ENCODE measurements at regions not wholly inside any gene's neighbourhood (a gene's known extent, or its start where the extent isn't known, plus 50 kb on each side); places are given as distances from the start of the nearest gene placed in this dataset.
A peak's percentile ranks its signal among the peaks of the same experiment; 100 is the strongest.

DNA sequence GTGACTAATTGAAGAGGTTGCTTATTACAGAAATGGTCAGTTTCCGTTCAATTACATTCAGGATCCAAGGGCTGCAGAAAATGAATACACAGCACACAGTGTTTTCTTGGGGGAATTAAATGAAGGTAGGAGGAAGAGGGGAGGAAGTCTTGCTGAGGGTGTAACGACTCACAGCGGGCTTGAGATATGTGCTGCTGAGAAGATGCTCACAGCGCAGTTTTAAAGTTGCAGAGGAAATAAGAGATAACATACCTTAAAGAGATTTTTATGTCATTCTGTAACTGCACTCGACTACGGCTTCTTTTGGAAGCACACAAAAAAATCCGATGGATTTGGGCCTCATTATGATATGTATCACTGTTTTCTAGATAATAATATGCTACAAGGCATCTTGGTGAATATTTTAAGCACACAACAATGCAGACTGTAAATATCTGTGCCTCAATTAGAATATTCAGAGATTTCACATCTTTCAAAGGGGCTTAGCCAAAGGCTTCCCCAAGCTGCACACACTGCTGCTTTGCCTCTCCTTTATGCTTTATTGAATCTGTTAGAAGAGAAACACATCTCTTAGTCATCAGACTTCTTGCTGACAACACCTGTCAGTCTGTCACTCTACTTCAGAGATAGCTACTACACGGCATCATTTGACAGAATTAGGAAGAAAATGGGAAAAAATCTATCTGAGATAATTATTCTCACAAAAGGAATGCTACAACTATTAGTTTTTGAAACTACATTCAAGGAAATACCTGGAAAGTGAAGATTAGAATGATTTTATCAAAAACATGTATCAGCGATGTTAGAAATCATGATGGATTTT is 773.2 kb downstream of the OTOL1 start:
- no peaks in the 10 kb centered on the region for H3K4me1 Mint-ChIP-seq
- H3K9me3 Mint-ChIP-seq = peaks cover 9% of the 10 kb centered on the region
- no peak overlapping the region for H3K27ac Mint-ChIP-seq
- no peaks in the 10 kb centered on the region for H3K27me3 Mint-ChIP-seq
- H3K36me3 Mint-ChIP-seq = no peaks in the 10 kb centered on the region
- ATAC-seq = no peak
- no peak overlapping the region for H3K4me3 Mint-ChIP-seq

DNA sequence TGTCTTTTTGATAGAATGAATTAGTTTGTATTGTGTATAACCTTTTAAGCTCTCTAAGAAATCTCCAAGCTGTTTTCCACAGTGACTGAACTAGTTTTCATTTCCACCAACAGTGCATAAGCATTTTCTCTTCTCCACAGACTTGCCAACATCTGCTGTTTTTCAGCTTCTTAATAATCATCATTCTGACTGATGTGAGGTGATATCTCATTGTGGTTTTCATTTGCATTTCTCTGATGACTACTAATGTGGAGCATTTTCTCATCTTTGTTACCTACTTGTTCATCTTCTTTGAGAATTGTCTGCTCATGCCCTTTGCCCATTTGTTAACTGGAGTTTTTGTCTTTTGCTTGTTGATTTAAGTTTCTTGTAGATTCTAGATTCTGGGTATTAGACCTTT is 777.5 kb downstream of the OTOL1 start:
- Mint-ChIP-seq H3K4me3 (no peak overlapping the region), H3K27ac (no peak overlapping the region), H3K4me1 (no peaks in the 10 kb centered on the region), H3K9me3 (peaks cover 11% of the 10 kb centered on the region), H3K36me3 (no peaks in the 10 kb centered on the region), H3K27me3 (no peaks in the 10 kb centered on the region)
- no peak for ATAC-seq

DNA sequence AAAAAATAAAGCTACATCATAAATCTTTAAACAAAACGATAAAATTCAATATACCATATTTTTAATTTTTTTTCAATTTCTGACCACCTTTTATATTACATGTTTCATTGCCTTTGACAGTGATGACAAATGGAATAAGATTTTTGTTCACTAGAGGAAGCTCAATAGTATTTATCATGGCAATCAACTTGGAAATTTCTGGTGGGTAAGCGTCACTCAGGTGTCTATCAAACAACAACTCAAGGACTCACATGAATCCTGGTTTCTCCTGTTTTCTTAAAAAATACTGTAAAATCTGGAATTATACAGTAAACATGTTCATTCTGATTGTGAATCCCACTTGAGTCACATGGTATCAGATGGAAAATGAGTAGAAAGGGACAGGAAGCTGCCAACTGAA is 782.2 kb downstream of the OTOL1 start:
- H3K4me3 Mint-ChIP-seq = no peak overlapping the region

DNA sequence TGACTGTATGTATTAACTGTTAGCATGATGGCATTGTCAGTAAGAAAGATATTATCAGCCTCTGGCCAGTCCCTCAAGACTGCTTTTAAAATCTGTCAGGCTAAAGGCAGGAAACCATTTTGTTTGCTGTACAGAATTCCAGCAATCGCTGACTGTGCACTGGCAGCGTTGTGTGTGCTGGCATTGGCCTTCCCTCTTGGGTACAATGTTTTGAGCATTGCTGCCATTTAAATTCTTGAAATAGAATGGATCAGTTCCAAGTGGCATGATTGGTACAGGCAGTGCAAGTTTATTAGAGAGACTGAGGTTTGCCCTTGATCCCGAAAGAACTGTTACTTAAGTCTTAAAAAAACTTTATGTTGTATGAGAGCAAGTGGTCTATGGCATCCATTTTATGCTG is 788.7 kb downstream of the OTOL1 start:
- Mint-ChIP-seq H3K9me3 (peaks cover 3% of the 10 kb centered on the region), H3K4me1 (no peaks in the 10 kb centered on the region), H3K27me3 (no peaks in the 10 kb centered on the region), H3K4me3 (no peak overlapping the region), H3K36me3 (no peaks in the 10 kb centered on the region), H3K27ac (no peak overlapping the region)
- ATAC-seq = no peak

More for the DNA sequence above, 782.2 kb downstream of the OTOL1 start:
- no peaks in the 10 kb centered on the region for H3K27me3 Mint-ChIP-seq
- ATAC-seq = no peak
- H3K36me3 Mint-ChIP-seq = no peaks in the 10 kb centered on the region
- H3K9me3 Mint-ChIP-seq = peaks cover 12% of the 10 kb centered on the region
- H3K27ac Mint-ChIP-seq = no peak overlapping the region
- H3K4me1 Mint-ChIP-seq = no peaks in the 10 kb centered on the region

DNA sequence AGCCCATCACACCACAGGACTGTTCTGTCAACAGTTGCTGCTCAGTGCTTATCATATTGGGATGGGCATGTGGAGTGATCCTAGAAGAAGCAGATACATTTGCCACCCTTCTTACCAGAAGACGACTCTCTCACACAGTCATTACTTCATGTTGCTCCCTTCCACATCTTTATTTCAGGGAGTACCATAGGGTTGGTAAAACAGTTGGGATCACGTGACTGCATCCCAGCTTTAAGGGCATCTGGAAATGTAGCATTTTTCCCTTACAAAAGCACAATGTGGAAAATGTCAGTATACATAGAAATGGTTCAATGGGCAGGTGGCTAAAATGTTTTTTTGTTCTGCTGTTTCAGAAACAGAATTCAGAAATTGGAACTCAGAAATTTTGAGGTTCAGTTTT is 791.0 kb downstream of the OTOL1 start:
- no peaks in the 10 kb centered on the region for H3K36me3 Mint-ChIP-seq
- H3K4me1 Mint-ChIP-seq = no peaks in the 10 kb centered on the region
- no peak overlapping the region for H3K27ac Mint-ChIP-seq
- peaks cover 5% of the 10 kb centered on the region for H3K9me3 Mint-ChIP-seq
- no peak overlapping the region for H3K4me3 Mint-ChIP-seq
- no peaks in the 10 kb centered on the region for H3K27me3 Mint-ChIP-seq
- ATAC-seq = no peak

DNA sequence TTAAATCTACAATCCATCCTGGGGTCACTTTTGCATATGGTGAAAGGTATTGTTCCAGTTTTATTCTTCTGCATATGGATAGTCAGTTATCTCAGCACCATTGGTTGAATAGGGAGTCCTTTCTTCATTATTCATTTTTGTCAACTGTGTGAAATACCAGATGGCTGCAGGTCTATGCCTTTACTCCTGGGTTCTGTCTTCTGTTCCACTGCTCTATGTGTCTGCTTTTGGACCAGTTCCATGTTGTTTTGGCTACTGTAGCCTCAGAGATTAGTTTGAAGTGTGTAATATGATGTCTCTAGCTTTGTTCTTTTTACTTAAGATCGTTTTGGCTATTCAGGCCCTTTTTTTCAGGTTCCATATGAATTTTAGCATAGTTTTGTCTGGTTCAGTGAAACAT is 795.8 kb downstream of the OTOL1 start:
- no peaks in the 10 kb centered on the region for H3K27me3 Mint-ChIP-seq
- H3K36me3 Mint-ChIP-seq = no peaks in the 10 kb centered on the region
- no peaks in the 10 kb centered on the region for H3K4me1 Mint-ChIP-seq
- peaks cover 10% of the 10 kb centered on the region for H3K9me3 Mint-ChIP-seq
- no peak overlapping the region for H3K27ac Mint-ChIP-seq
- H3K4me3 Mint-ChIP-seq = no peak overlapping the region
- ATAC-seq = no peak

DNA sequence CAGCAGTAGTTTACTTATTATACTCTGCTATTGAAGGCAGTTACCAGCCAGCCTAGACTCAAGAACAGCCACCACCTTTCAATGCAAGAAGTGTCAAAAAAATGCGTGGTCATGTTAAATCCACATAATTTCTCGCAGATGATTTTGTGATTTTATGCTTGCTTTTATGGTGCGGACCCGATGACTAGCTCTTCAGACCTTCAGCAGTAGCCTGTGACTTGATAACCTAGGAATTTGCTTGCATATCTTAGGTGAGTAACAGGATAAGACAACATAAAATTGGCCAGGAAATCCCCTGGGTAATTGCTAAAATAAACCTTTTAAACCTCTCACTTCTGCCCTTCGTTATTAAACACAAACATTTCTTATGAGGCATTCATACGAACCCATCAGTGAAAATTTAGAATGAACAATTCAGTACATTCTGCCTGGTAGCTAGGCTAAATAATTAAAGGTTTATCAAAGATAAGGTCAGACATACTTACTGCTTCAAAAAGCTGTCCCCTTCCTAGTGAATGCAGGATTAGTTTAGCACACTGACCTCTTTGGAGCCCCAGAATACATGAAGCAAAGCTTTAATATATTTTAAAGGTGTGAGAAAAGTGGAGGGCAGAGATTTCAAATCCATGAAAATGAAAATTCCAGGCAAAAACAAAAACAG is 798.8 kb downstream of the OTOL1 start:
- ATAC-seq = no peak
- Mint-ChIP-seq H3K27me3 (no peaks in the 10 kb centered on the region), H3K9me3 (peaks cover 12% of the 10 kb centered on the region), H3K36me3 (no peaks in the 10 kb centered on the region), H3K4me1 (no peaks in the 10 kb centered on the region), H3K27ac (no peak overlapping the region), H3K4me3 (no peak overlapping the region)

DNA sequence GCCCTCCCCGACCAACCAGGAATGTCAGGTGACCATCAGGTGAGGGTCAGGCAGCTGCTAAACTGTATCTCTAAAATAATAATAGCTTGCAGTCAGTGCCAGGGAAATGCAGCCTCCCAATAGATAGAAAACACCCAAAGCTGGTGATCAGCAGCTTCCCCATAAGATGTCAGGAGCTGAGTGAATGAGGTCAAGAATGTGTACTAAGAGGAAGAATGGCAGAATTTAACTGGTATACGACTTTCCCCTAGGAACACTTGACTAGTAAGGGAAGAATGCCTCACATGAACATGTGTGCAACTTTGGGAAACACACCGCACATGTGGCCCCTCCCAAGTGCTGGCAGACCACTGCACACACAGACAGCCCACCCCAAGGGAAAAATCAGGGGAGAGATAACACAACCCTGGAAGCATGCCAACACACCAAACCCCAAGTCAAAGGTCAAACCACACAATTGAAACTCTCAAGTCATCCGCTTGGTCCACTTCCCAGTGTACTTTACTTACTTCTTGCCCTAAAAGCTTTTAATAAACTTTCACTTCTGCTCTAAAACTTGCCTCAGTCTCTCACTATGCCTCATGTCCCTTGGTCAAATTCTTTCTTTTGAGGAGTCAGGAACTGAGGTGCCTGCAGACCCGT is 806.5 kb downstream of the OTOL1 start:
- peak; percentile 36 for ATAC-seq
- peaks cover 4% of the 10 kb centered on the region for H3K9me3 Mint-ChIP-seq
- no peak overlapping the region for H3K27ac Mint-ChIP-seq
- H3K27me3 Mint-ChIP-seq = no peaks in the 10 kb centered on the region
- H3K4me1 Mint-ChIP-seq = no peaks in the 10 kb centered on the region
- H3K4me3 Mint-ChIP-seq = no peak overlapping the region
- H3K36me3 Mint-ChIP-seq = no peaks in the 10 kb centered on the region

DNA sequence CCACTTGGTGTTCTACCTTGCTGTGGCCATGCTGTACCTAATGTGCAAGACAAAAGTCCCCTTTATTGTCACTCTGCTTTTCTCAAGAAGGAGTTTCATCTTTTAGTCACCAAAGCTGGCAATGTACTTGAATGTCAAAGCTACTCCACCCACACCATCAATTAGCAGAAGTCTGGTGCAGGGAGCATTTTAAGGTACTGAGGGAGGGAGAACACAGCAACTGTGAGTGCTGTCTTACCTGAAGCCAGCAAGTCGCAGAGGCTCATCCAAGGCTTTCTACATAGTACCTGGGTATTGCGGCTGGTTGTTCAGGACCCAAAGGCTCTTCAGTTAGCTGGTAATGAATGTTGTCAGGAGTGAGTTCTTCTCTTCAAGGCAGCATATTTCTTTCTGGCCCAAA is 820.4 kb downstream of the OTOL1 start:
- Mint-ChIP-seq H3K4me3 (no peak overlapping the region), H3K27me3 (no peaks in the 10 kb centered on the region), H3K36me3 (no peaks in the 10 kb centered on the region), H3K9me3 (peaks cover 2% of the 10 kb centered on the region), H3K4me1 (no peaks in the 10 kb centered on the region), H3K27ac (no peak overlapping the region)
- no peak for ATAC-seq

DNA sequence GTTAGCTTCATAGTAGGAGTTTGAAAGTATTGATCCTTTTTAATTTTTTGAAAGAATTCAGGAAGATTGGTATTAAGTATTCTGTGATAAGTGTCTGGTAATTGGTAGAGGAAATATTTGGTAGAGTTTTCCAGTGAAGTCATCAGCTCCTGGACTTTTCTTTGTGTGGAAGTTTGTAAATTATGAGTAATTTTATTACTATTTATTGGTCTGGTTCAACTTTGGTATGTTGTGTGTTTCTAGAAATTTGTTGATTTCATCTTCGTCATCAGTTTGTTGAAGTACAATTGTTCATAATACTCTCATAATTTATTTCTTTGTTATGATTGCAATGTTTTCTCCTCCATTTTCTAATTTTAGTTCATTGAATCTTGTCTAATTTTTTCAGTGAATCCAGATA is 832.0 kb downstream of the OTOL1 start:
- no peaks in the 10 kb centered on the region for H3K4me1 Mint-ChIP-seq
- no peaks in the 10 kb centered on the region for H3K36me3 Mint-ChIP-seq
- no peak overlapping the region for H3K4me3 Mint-ChIP-seq
- no peak overlapping the region for H3K27ac Mint-ChIP-seq
- no peaks in the 10 kb centered on the region for H3K27me3 Mint-ChIP-seq
- no peak for ATAC-seq
- peaks cover 3% of the 10 kb centered on the region for H3K9me3 Mint-ChIP-seq

DNA sequence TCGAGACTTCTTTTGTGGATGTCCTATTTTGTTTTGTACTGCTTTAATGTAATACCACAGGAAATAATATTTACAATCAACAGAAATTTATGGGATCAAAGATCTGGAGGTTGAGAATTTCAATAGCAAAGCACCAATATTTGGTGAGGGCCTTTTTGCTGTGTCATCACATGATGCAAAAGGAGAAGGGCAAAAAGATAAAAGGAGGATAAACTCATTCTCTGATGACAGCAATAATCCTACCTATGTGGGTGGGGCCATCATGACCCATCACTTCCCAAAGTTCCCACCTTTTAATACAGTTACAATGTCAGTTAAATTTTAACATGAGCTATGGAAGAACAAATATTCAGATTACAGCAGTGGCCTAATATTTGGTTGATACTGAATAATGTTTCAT is 832.9 kb downstream of the OTOL1 start:
- Mint-ChIP-seq H3K9me3 (peaks cover 8% of the 10 kb centered on the region), H3K36me3 (no peaks in the 10 kb centered on the region), H3K4me1 (no peaks in the 10 kb centered on the region), H3K4me3 (no peak overlapping the region), H3K27me3 (no peaks in the 10 kb centered on the region), H3K27ac (no peak overlapping the region)
- no peak for ATAC-seq

DNA sequence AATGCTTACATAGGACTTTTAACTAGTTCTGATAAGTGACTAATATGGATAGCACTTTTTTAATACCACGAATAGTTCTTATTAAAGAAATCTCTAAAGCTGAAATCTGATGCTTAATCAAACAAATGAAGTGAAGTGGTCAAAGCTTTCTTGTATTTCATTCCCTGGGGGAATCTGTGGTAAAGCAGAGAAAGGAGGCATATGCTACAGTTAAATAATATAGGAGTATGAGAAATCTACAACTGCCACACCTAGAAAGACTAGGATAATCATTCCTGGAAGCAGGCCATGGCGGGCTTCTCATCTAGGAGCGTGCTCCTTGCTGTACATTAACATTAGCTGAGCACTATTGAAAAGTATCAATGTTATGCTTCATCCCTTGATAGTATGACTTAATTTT is 835.7 kb downstream of the OTOL1 start:
- no peaks in the 10 kb centered on the region for H3K4me1 Mint-ChIP-seq
- no peak overlapping the region for H3K4me3 Mint-ChIP-seq
- ATAC-seq = no peak
- H3K27me3 Mint-ChIP-seq = no peaks in the 10 kb centered on the region
- H3K36me3 Mint-ChIP-seq = no peaks in the 10 kb centered on the region
- H3K9me3 Mint-ChIP-seq = peaks cover 8% of the 10 kb centered on the region
- H3K27ac Mint-ChIP-seq = no peak overlapping the region

DNA sequence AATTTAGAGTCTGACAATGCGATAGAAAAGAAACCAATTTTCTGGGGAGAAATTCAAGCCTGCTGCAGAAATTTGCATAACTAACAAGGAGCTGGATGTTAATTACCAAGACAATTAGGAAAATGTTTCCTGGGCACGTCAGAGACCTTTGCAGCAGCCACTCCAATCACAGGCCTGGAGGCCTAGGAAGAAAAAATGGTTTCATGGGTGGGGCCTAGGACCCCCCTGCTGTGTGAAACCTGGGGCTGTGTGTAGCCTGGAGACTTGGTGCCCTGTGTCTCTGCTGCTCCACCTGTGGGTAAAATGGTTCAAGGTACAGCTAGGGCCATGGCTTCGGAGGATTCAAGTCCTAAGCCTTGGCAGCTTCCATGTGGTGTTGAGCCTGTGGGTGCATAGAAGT is 837.9 kb downstream of the OTOL1 start:
- Mint-ChIP-seq H3K4me3 (no peak overlapping the region), H3K27ac (no peak overlapping the region), H3K4me1 (no peaks in the 10 kb centered on the region), H3K27me3 (no peaks in the 10 kb centered on the region), H3K9me3 (peaks cover 5% of the 10 kb centered on the region), H3K36me3 (no peaks in the 10 kb centered on the region)
- no peak for ATAC-seq

DNA sequence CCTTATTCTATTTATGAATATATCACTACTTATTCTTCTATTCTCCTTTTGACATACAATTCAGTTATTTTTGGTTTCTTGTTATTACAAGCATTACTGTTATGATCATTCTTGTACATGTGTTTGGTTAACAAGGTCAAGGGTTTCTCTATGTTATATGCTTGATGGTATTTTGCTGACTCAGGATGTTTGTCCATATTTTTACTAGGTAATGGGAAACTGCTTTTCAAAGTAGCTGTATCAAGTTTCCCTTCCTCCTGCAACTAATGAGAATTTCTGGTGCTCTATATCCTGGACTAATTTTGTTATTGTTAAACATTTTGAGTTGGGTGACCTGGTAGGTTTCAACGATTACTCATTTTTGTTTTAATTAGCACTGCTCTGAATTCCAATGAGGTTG is 841.0 kb downstream of the OTOL1 start:
- H3K4me1 Mint-ChIP-seq = no peaks in the 10 kb centered on the region
- peaks cover 7% of the 10 kb centered on the region for H3K9me3 Mint-ChIP-seq

DNA sequence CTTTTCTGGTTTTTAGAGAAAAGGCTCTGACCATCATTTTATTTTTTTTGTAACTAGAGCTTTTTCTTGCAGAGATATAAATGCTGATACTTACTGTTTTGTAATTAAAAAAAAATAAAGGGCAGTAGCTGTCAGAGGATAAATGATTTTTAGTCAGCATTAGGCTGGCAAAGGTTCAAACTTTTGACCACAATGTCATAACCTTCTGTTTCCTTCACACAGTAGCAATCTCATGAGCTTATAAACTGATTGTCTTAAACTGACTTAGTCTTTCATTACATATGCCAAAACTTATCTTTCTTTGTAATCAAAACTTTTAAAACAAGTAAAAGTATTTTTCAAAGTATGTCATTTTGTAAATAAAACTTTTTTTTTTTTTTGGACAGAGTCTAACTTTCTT is 841.9 kb downstream of the OTOL1 start:
- Mint-ChIP-seq H3K4me1 (no peaks in the 10 kb centered on the region), H3K4me3 (no peak overlapping the region), H3K27me3 (no peaks in the 10 kb centered on the region), H3K9me3 (peaks cover 7% of the 10 kb centered on the region), H3K27ac (no peak overlapping the region), H3K36me3 (no peaks in the 10 kb centered on the region)
- no peak for ATAC-seq

More for the DNA sequence above, 841.0 kb downstream of the OTOL1 start:
- Mint-ChIP-seq H3K4me3 (no peak overlapping the region), H3K27me3 (no peaks in the 10 kb centered on the region), H3K27ac (no peak overlapping the region), H3K36me3 (no peaks in the 10 kb centered on the region)
- ATAC-seq = no peak

DNA sequence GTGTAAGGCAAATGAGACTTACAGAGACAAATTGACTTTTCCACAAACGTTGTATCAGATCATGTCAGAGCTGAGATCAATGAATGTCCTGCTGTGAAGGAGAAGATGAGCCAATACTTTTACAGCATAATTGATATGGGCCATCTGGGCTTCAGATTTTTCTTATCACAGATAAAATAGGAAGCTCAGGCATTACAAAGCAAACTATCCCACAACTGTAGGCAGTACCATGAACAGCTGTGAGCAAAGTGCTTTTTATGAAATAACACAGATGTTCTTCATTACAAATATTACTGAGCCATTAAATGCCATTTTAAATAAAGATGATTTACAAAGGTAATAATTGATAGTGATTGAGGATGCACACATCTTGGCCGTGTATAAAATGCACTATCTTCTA is 852.3 kb downstream of the OTOL1 start:
- no peak for ATAC-seq
- H3K9me3 Mint-ChIP-seq = no peaks in the 10 kb centered on the region
- no peaks in the 10 kb centered on the region for H3K36me3 Mint-ChIP-seq
- no peaks in the 10 kb centered on the region for H3K27me3 Mint-ChIP-seq
- no peaks in the 10 kb centered on the region for H3K4me1 Mint-ChIP-seq
- no peak overlapping the region for H3K27ac Mint-ChIP-seq
- H3K4me3 Mint-ChIP-seq = no peak overlapping the region

All from stimulated activated memory B cell treated with anti-CD40 and anti-IgM and Interleukin-4, amounts not matched to agents 10 μg/mL and 1 μg/mL and 100 μg/mL, for 72 hours (primary cell).